Tibial artery (tissue), 4 donors: ENCODE measurements at regions not wholly inside any gene's neighbourhood (a gene's known extent, or its start where the extent isn't known, plus 50 kb on each side); places are given as distances from the start of the nearest gene placed in this dataset.

Experiments
- DNase-seq, 2 donors: peaks; one replicate each; pipeline ENCODE4 v3.0.0-alpha.2; 2019
- H3K27ac ChIP-seq, 2 donors: fragments of 200-600 bp; sonication (generic) in 1 of 2; 1 replicate in 1 of 2; 2 replicates in 1 of 2; pipeline ENCODE4 v1.5.1; 2018 to 2019; ENCODE audit warnings: mild to moderate bottlenecking in 1 of 2
- H3K27me3 ChIP-seq, 2 donors: fragments of 200-600 bp; sonication (generic) in 1 of 2; one replicate each; pipeline versions ENCODE4 v1.5.1 to v1.6.0; 2016 to 2019
- H3K36me3 ChIP-seq, 3 donors: fragments of 200-600 bp; sonication (generic) in 2 of 3; one replicate each; pipeline ENCODE4 v1.5.1; 2016 to 2019; ENCODE audit warnings: mild to moderate bottlenecking in 2 of 3
- H3K4me1 ChIP-seq, 4 donors: fragments of 200-600 bp; sonication (generic) in 2 of 4; 1 replicate in 3 of 4; 2 replicates in 1 of 4; pipeline ENCODE4 v1.5.1; 2016 to 2019
- H3K4me3 ChIP-seq, 2 donors: fragments of 200-600 bp; sonication (generic) in 1 of 2; 1 replicate in 1 of 2; 2 replicates in 1 of 2; pipeline ENCODE4 v1.5.1; 2018 to 2019; ENCODE audit warnings: mild to moderate bottlenecking in 2 of 2
- H3K9me3 ChIP-seq, 3 donors: fragments of 200-600 bp; sonication (generic) in 1 of 3; one replicate each; pipeline ENCODE4 v1.5.1; 2016 to 2019
- intact Hi-C: fragments of 100-400 bp; cut with DNase I; formaldehyde crosslinking; loops from one replicate; pipeline ENCODE4 v1.15.0; 2023; ENCODE audit warnings: low total_unique reads
- TF ChIP-seq, protein P1 (sequence below), 2 experiments: fragments of 200-600 bp in 1 of 2; fragments of 450-650 bp in 1 of 2; IDR thresholded peaks; one replicate each; pipeline ENCODE4 v1.5.1; 2017 to 2019; ENCODE audit warnings: antibody characterized with exemption in 2 of 2, mild to moderate bottlenecking in 1 of 2, moderate library complexity in 1 of 2

GRCh38 chr3:174659511-174659910 lies 199.6 kb upstream of the NAALADL2 start:
- H3K27me3 ChIP-seq = no peaks in the 10 kb centered on the region
- no peak overlapping the region for H3K4me3 ChIP-seq
- H3K36me3 ChIP-seq = no peaks in the 10 kb centered on the region
- no peak for DNase-seq
- no peaks in the 10 kb centered on the region for H3K4me1 ChIP-seq
- TF ChIP-seq, protein P1, sequence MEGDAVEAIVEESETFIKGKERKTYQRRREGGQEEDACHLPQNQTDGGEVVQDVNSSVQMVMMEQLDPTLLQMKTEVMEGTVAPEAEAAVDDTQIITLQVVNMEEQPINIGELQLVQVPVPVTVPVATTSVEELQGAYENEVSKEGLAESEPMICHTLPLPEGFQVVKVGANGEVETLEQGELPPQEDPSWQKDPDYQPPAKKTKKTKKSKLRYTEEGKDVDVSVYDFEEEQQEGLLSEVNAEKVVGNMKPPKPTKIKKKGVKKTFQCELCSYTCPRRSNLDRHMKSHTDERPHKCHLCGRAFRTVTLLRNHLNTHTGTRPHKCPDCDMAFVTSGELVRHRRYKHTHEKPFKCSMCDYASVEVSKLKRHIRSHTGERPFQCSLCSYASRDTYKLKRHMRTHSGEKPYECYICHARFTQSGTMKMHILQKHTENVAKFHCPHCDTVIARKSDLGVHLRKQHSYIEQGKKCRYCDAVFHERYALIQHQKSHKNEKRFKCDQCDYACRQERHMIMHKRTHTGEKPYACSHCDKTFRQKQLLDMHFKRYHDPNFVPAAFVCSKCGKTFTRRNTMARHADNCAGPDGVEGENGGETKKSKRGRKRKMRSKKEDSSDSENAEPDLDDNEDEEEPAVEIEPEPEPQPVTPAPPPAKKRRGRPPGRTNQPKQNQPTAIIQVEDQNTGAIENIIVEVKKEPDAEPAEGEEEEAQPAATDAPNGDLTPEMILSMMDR (IDR thresholded peaks at IDR 0.05) = no peak
- no peaks in the 10 kb centered on the region for H3K9me3 ChIP-seq
- intact Hi-C loops = no loop called here
- H3K27ac ChIP-seq = no peak overlapping the region

DNA sequence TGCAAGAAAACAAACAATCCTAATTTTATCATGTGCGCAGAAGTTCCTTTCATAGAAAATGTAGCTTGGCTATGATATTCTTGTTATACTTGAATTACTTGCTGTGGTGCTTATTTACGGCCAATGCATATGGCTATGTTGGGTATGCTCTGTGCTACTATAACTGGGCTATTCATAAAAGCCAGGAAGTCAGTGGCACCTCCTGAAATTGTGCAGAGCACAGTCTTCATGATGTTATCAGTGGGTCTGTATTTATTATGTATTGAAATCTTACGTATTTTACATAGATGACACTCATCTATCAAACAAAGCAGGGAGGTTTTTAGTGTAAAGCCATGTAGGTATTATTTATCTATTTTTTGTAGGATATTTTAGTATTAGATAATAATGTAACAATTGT lies 196.5 kb upstream of the NAALADL2 start:
- H3K4me3 ChIP-seq = no peak overlapping the region
- H3K9me3 ChIP-seq = no peaks in the 10 kb centered on the region
- H3K27me3 ChIP-seq = no peaks in the 10 kb centered on the region
- intact Hi-C loops = no loop called here
- no peaks in the 10 kb centered on the region for H3K36me3 ChIP-seq
- no peak overlapping the region for H3K27ac ChIP-seq
- H3K4me1 ChIP-seq = no peaks in the 10 kb centered on the region
- DNase-seq = no peak
- TF ChIP-seq, protein P1 (IDR thresholded peaks at IDR 0.05) = no peak

DNA sequence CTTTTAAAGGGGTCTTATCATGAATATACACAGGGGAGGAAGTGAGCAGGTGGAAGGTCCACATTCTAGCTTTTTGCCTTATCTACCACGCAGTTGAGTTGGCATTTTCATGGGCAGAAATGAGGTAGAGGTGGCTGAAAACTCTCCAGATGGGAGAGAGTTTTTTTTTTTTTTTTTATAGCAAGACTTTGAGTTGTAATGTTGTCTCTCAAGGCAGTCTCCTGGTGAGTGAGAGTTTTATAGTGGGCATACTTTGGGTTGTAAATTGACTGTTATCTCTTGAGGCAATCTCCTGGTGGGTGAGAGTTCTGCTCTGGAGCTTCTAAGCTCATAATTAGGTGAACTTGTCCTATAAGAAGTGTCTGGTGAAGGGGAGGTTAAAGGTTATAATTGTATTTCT lies 191.7 kb upstream of the NAALADL2 start:
- no peak for DNase-seq
- intact Hi-C loops = no loop called here
- Histone ChIP-seq H3K27ac (no peak overlapping the region), H3K36me3 (no peaks in the 10 kb centered on the region), H3K27me3 (no peaks in the 10 kb centered on the region), H3K9me3 (no peaks in the 10 kb centered on the region), H3K4me3 (no peak overlapping the region), H3K4me1 (no peaks in the 10 kb centered on the region)
- TF ChIP-seq, protein P1 (IDR thresholded peaks at IDR 0.05) = no peak

DNA sequence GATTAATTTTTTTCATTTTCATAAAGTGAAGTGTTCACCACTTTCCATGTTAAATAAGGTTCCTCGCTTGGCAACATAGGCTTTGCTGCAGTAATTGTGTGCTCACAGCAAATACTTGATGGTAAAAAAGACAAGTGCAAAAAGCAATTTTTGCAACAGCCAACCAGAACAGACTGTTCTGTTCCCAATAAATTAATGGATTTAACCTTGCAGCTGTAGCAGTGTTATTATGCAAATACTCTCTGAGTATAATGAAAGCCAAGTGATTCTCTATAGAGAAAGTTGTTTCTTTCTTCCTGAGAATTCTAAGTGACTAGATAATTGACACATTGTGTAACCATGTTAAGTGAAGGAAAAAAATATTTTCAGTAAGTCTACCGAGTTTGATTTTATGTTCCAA lies 183.7 kb upstream of the NAALADL2 start:
- no peak for DNase-seq
- intact Hi-C loops = no loop called here
- Histone ChIP-seq H3K27ac (no peak overlapping the region), H3K36me3 (no peaks in the 10 kb centered on the region), H3K9me3 (no peaks in the 10 kb centered on the region), H3K4me3 (no peak overlapping the region), H3K27me3 (no peaks in the 10 kb centered on the region), H3K4me1 (no peaks in the 10 kb centered on the region)
- TF ChIP-seq, protein P1 (IDR thresholded peaks at IDR 0.05) = no peak

DNA sequence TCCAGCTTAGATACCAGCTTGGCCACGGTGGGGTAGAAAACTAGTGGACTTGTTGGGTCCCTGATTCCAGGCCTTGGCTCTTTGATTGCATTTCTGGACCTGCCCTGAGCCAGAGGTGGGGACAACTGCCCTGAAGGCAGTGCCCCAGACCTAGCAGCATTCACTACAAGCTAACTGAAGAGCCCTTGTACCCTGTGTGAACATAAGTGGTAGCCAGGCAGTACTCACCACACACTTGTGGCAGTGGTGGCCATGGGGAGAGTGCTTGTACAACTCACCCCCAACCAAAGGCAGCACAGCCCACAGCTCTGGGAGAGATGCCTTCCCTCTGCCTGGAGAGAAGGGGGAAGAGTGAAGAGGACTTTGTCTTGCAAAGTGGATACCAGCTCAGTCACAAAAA lies 177.3 kb upstream of the NAALADL2 start:
- no peaks in the 10 kb centered on the region for H3K9me3 ChIP-seq
- H3K36me3 ChIP-seq = no peaks in the 10 kb centered on the region
- TF ChIP-seq, protein P1 (IDR thresholded peaks at IDR 0.05) = no peak
- H3K4me1 ChIP-seq = no peaks in the 10 kb centered on the region
- no peak overlapping the region for H3K27ac ChIP-seq
- intact Hi-C loops = no loop called here
- H3K27me3 ChIP-seq = no peaks in the 10 kb centered on the region
- DNase-seq = no peak
- H3K4me3 ChIP-seq = no peak overlapping the region

GRCh38 chr3:174685796-174686195 lies 173.3 kb upstream of the NAALADL2 start:
- intact Hi-C loops = no loop called here

More at GRCh38 chr3:174685796-174686195, 173.3 kb upstream of the NAALADL2 start:
- no peaks in the 10 kb centered on the region for H3K36me3 ChIP-seq
- H3K27ac ChIP-seq = no peak overlapping the region
- TF ChIP-seq, protein P1 (IDR thresholded peaks at IDR 0.05) = no peak
- no peaks in the 10 kb centered on the region for H3K4me1 ChIP-seq
- no peak overlapping the region for H3K4me3 ChIP-seq
- no peaks in the 10 kb centered on the region for H3K9me3 ChIP-seq
- no peaks in the 10 kb centered on the region for H3K27me3 ChIP-seq
- no peak for DNase-seq
